ENCODE measurements at regions not wholly inside any gene's neighbourhood (a gene's known extent, or its start where the extent isn't known, plus 50 kb on each side); places are given as distances from the start of the nearest gene placed in this dataset.
"Not testable (repeated sequence)": the region's sequence is repeated elsewhere in the genome, so short reads cannot be mapped to it uniquely, and the experiment has no call there.

DNA sequence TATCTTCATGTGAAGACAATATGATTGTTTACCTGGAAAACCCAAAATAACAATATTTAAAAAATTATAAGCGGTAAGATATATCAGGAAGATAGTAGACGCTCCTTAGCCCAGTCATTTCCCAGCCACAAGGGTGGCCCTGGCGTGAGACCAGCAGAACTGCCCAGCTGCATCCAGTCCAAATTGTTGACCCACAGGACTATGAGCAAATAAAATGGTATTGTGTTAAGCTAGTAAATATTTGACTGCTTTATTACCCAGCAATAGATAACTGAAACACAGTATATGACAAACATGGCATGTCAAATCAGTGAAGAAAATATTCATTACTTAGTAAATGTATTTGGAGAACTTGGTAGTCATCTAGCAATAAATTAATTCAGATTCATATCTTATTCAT, 294.3 kb upstream of the SPAG17 start:
- in situ Hi-C loops (cut with HindIII; ENCODE audit: low sequenced_read_pairs): no loop called here

GRCh38 chr1:118473825-118474224, 288.8 kb upstream of the SPAG17 start:
- in situ Hi-C loops (cut with HindIII; ENCODE audit: low sequenced_read_pairs): no loop called here

GRCh38 chr1:118464460-118464859, 279.4 kb upstream of the SPAG17 start:
- in situ Hi-C loops (cut with HindIII; ENCODE audit: low sequenced_read_pairs): not testable (repeated sequence)

- in situ Hi-C loops (cut with HindIII; ENCODE audit: low sequenced_read_pairs): no loop called here
Observed at GRCh38 chr1:118461154-118461553, 276.1 kb upstream of the SPAG17 start.

DNA sequence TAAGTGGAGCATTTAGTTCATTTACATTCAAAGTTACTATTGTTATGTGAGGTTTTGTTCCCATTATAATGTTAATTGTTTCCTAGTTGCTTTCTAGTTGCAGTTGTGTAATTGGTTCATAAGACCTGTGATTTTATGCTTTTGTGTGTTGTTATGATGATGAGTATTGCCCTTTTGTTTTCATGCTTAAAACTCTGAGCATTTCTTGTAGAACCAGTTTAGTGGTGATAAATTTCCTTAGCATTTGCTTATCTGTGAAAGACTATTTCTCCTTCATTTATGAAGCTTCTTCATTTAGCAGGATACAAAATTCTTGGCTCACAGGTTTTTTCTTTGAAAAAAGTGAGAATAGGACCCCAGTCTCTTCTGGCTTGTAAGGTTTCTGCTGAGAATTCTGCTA, 274.8 kb upstream of the SPAG17 start:
- in situ Hi-C loops (cut with HindIII; ENCODE audit: low sequenced_read_pairs): no loop called here

DNA sequence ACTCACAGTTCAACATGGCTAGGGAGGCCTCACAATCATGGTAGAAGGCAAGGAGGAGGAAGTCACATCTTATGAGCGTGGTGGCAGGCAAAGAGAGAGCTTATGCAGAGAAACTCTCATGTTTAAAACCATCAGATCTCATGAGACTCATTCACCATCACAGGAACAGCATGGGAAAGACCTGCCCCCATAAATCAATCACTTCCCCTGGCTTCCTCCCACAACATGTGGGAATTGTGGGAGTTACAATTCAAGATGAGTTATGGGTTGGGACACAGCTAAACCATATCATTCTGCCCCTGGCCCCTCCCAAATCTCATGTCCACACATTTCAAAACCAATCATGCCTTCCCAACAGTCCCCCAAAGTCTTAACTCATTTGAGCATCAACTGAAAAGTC, 268.8 kb upstream of the SPAG17 start:
- in situ Hi-C loops (cut with HindIII; ENCODE audit: low sequenced_read_pairs): not testable (repeated sequence)

DNA sequence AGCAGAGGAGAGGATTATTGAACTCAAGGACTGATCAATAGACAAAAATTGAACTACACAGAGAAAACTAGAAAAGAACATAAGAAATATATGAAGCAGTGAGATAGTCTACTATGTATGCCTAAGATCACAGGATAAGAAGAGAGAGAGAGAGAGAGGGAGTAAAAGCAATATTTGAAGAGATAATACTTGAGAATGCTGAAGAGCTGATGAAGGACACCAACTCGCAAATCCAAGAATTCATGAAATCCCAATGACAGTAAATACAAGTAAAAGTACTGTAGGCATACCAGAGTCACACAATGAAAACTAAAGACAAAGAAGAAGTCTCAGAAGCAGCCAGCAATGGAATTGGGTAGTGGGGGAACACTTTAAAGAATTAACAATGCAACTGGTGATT, 260.1 kb upstream of the SPAG17 start:
- in situ Hi-C loops (cut with HindIII; ENCODE audit: low sequenced_read_pairs): no loop called here

GRCh38 chr1:118442214-118442613, 257.2 kb upstream of the SPAG17 start:
- in situ Hi-C loops (cut with HindIII; ENCODE audit: low sequenced_read_pairs): no loop called here

DNA sequence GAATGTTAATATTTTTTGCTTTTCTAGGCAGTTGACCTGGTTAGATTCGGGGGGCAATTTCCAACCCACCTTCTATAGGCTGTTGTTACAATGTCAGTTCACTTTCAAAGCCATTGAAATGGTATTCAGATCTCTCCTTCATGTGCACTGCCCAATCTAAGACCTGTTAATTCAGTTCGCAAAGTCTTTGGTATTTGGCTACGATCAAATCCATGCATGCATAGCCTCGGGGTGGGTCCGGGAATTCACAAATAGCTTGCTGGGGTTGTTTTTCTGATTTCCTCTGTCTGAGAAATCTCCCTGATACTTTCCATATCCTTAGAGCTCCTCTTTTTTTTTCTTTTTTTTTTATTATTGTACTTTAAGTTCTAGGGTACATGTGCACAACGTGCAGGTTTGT, 252.6 kb upstream of the SPAG17 start:
- in situ Hi-C loops (cut with HindIII; ENCODE audit: low sequenced_read_pairs): no loop called here

DNA sequence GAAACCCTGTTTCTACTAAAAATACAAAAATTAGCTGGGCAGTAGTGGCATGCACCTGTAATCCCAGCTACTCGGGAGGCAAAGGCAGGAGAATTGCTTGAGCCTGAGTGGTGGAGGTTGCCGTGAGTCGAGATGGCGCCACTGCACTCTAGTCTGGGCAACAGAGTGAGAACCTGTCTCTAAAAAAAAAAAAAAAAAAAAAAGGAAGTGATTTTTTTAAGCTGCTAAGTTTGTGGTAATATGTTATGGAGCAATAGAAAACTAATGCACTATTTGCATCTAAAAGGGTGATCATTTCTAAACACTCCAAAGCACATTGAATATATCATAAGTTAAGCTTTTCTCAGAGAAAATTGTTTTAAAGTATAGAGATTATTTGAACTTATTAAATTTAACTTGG, 244.8 kb upstream of the SPAG17 start:
- in situ Hi-C loops (cut with HindIII; ENCODE audit: low sequenced_read_pairs): no loop called here

GRCh38 chr1:118421868-118422350, 236.9 kb upstream of the SPAG17 start:
- in situ Hi-C loops (cut with HindIII; ENCODE audit: low sequenced_read_pairs): no loop called here

GRCh38 chr1:118404024-118404423, 219.0 kb upstream of the SPAG17 start:
- in situ Hi-C loops (cut with HindIII; ENCODE audit: low sequenced_read_pairs): no loop called here

GRCh38 chr1:118397496-118397859, 212.4 kb upstream of the SPAG17 start:
- in situ Hi-C loops (cut with HindIII; ENCODE audit: low sequenced_read_pairs): no loop called here

DNA sequence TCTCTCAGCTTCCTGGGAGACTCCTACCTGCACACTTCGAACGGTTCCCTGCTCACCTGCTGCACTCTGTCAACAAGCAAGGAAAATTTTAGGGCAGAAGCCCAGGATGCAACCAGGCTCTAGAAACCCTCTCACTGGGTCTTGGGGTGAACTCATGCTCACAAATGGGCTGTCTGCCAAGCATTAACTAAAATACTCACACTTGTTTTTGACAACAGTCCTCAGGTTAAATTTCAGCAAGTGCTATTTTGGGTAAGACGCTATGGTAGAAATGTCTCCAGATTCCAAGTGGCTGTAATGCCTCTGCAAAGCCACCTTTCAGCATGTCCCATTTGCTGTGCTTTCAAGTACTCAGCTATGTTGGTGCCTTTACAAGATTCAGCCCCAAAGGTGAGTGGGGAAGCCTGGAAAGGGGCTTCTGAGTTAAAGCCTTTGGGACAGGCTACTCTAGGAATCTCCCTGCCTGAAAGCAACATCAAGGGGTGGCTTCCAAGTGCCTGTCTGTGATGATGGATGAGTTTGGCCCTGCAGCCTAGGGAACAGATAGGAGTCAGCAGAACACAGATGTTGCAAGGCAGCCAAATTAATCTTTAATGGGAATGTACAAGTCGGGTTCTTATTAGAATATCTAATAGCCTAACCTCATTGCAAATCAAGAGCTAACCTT, 211.9 kb upstream of the SPAG17 start:
- in situ Hi-C loops (cut with HindIII; ENCODE audit: low sequenced_read_pairs): no loop called here

- in situ Hi-C loops (cut with HindIII; ENCODE audit: low sequenced_read_pairs): no loop called here
Observed at GRCh38 chr1:118396279-118396678, 211.3 kb upstream of the SPAG17 start.

DNA sequence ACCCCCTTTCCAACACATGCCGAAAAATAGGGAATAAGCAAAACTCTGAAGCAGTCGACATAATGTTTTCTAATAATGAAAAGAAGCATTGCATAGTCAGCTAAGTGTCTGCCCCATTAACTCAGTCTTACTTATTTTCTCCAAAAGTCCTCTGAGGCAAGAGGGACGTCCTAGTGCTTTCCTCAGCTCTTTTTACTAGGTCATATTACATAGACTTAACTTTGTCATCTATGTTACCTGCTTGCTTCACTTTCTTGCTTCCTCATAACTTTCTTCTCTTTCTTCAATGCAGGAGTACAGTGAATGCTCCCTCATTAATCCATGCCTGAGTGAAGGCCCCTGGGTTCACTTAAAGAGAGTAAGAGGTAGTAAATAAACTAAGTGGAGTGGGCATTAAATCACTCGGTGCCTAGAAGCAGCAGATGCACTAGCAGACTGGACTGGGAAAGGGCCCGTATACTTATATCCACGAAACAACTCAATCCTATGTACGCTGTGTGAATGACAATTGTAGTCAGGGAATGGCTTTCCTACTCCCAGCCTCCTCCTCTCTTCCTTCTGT, 210.5 kb upstream of the SPAG17 start:
- in situ Hi-C loops (cut with HindIII; ENCODE audit: low sequenced_read_pairs): no loop called here

DNA sequence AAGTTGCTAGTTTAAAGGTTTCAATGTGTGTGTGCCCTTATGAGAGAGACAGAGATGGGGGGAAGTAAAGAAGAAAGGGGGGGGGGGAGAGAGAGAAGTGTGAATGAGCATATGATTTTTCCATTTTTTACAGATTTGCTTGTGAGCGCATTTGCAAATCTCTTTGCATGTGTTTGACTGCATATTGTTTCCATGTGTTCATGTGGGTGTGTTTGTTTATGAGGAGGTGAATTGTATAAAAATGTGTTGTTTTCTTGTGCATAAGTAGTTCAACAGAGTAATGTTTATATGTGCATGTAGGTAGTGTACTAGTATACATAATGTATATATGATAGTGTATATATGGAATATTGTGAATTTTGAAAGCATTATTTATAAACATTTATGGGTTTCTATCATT, 205.9 kb upstream of the SPAG17 start:
- in situ Hi-C loops (cut with HindIII; ENCODE audit: low sequenced_read_pairs): no loop called here

GRCh38 chr1:118388301-118388959, 203.4 kb upstream of the SPAG17 start:
- in situ Hi-C loops (cut with HindIII; ENCODE audit: low sequenced_read_pairs): no loop called here

GRCh38 chr1:118381197-118381869, 196.3 kb upstream of the SPAG17 start:
- in situ Hi-C loops (cut with HindIII; ENCODE audit: low sequenced_read_pairs): no loop called here

DNA sequence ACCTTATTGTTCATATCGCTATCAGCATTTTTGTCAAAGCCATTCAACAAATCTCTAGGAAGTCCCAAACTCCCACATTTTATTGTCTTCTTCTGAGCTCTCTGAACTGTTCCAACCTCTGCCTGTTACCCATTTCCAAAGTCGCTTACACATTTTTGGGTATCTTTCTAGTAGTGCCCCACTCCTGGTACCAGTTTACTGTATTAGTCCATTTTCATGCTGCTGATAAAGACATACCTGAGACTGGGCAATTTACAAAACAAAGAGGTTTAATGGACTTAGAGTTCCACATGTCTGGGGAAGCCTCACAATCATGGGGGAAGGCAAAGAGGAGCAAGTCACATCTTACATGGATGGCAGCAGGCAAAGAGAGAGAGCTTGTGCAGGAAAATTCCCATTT, 192.2 kb upstream of the SPAG17 start:
- in situ Hi-C loops (cut with HindIII; ENCODE audit: low sequenced_read_pairs): not testable (repeated sequence)

GRCh38 chr1:118371612-118372011, 186.6 kb upstream of the SPAG17 start:
- in situ Hi-C loops (cut with HindIII; ENCODE audit: low sequenced_read_pairs): no loop called here

- in situ Hi-C loops (cut with HindIII; ENCODE audit: low sequenced_read_pairs): no loop called here
Observed at GRCh38 chr1:118370861-118371260, 185.8 kb upstream of the SPAG17 start.
